Urinary bladder (tissue), 3 donors: ENCODE measurements at regions not wholly inside any gene's neighbourhood (a gene's known extent, or its start where the extent isn't known, plus 50 kb on each side); places are given as distances from the start of the nearest gene placed in this dataset.

Experiments used
- DNase-seq: peaks from one replicate; pipeline ENCODE4 v3.0.0-alpha.2; 2015; ENCODE audit errors: extremely low spot score
- H3K27ac ChIP-seq: one replicate; pipeline ENCODE4 v1.5.1; 2013; ENCODE audit warnings: low read depth, mild to moderate bottlenecking, moderate library complexity
- H3K36me3 ChIP-seq: one replicate; pipeline ENCODE4 v1.6.1; 2013; ENCODE audit warnings: mild to moderate bottlenecking, moderate library complexity; ENCODE audit not compliant: insufficient read depth
- H3K4me1 ChIP-seq: one replicate; pipeline ENCODE4 v1.6.1; 2013; ENCODE audit warnings: mild to moderate bottlenecking, moderate library complexity; ENCODE audit not compliant: insufficient read depth
- H3K4me3 ChIP-seq: one replicate; pipeline ENCODE4 v1.5.1; 2013; ENCODE audit warnings: low read depth, low read length
- WGBS: extraction: QIAGEN DNeasy Blood & Tissue Kit; methylation state at CpG from one replicate; pipeline ENCODE4 v1.1.7; 2013; 5-methylcytosine and 5-hydroxymethylcytosine counted together
- donor health status: healthy with polysubstance abuse.
- donor health status: healthy.

GRCh38 chr1:30376054-30376697 is 347.2 kb downstream of the MATN1 start:
- H3K36me3 ChIP-seq = no peaks in the 10 kb centered on the region
- 65% methylated on average over 7 of the region's 7 CpGs for WGBS
- H3K27ac ChIP-seq = no peak overlapping the region
- no peak for DNase-seq
- H3K4me1 ChIP-seq = no peaks in the 10 kb centered on the region
- no peak overlapping the region for H3K4me3 ChIP-seq

- Histone ChIP-seq H3K27ac (no peak overlapping the region), H3K36me3 (no peaks in the 10 kb centered on the region), H3K4me1 (no peaks in the 10 kb centered on the region), H3K4me3 (no peak overlapping the region)
- no peak for DNase-seq
- WGBS = 79% methylated on average over 7 of the region's 7 CpGs
Observed at GRCh38 chr1:30375156-30375555, 348.2 kb downstream of the MATN1 start.

- H3K4me3 ChIP-seq = no peak overlapping the region
- no peak for DNase-seq
- no peaks in the 10 kb centered on the region for H3K36me3 ChIP-seq
- no peak overlapping the region for H3K27ac ChIP-seq
- WGBS = 85% methylated on average over 20 of the region's 20 CpGs
- H3K4me1 ChIP-seq = no peaks in the 10 kb centered on the region
Observed at GRCh38 chr1:30374400-30375070, 348.9 kb downstream of the MATN1 start.

- Histone ChIP-seq H3K27ac (no peak overlapping the region), H3K4me1 (no peaks in the 10 kb centered on the region), H3K36me3 (no peaks in the 10 kb centered on the region), H3K4me3 (no peak overlapping the region)
- no peak for DNase-seq
- WGBS = 84% methylated on average over 25 of the region's 25 CpGs
Observed at GRCh38 chr1:30373471-30374399, 349.6 kb downstream of the MATN1 start.

GRCh38 chr1:30372792-30373433 is 350.5 kb downstream of the MATN1 start:
- Histone ChIP-seq H3K27ac (no peak overlapping the region), H3K4me1 (no peaks in the 10 kb centered on the region), H3K4me3 (no peak overlapping the region), H3K36me3 (no peaks in the 10 kb centered on the region)
- no peak for DNase-seq
- WGBS = 46% methylated on average over 7 of the region's 7 CpGs

- Histone ChIP-seq H3K4me1 (no peaks in the 10 kb centered on the region), H3K36me3 (no peaks in the 10 kb centered on the region), H3K4me3 (no peak overlapping the region), H3K27ac (no peak overlapping the region)
- 57% methylated on average over 7 of the region's 7 CpGs for WGBS
- DNase-seq = no peak
Observed at GRCh38 chr1:30371888-30372791, 351.2 kb downstream of the MATN1 start.

- no peak overlapping the region for H3K4me3 ChIP-seq
- H3K36me3 ChIP-seq = no peaks in the 10 kb centered on the region
- no peaks in the 10 kb centered on the region for H3K4me1 ChIP-seq
- DNase-seq = no peak
- WGBS = 72% methylated on average over 9 of the region's 9 CpGs
- H3K27ac ChIP-seq = no peak overlapping the region
Observed at GRCh38 chr1:30371179-30371788, 352.1 kb downstream of the MATN1 start.

- H3K4me1 ChIP-seq = no peaks in the 10 kb centered on the region
- H3K27ac ChIP-seq = no peak overlapping the region
- H3K36me3 ChIP-seq = no peaks in the 10 kb centered on the region
- no peak overlapping the region for H3K4me3 ChIP-seq
- WGBS = 42% methylated on average over 6 of the region's 6 CpGs
- no peak for DNase-seq
Observed at GRCh38 chr1:30368651-30369240, 354.6 kb downstream of the MATN1 start.

GRCh38 chr1:30366911-30367310 is 356.5 kb downstream of the MATN1 start:
- Histone ChIP-seq H3K4me3 (no peak overlapping the region), H3K36me3 (no peaks in the 10 kb centered on the region), H3K27ac (no peak overlapping the region), H3K4me1 (no peaks in the 10 kb centered on the region)
- WGBS = 69% methylated on average over 5 of the region's 5 CpGs
- DNase-seq = no peak

GRCh38 chr1:30366199-30366598 is 357.2 kb downstream of the MATN1 start:
- WGBS = 88% methylated on average over 4 of the region's 4 CpGs

GRCh38 chr1:30365596-30365995 is 357.8 kb downstream of the MATN1 start:
- Histone ChIP-seq H3K36me3 (no peaks in the 10 kb centered on the region), H3K27ac (no peak overlapping the region), H3K4me1 (no peaks in the 10 kb centered on the region), H3K4me3 (no peak overlapping the region)
- whole genome bisulfite sequencing = 77% methylated on average over 3 of the region's 3 CpGs
- DNase-seq = no peak

More at GRCh38 chr1:30366199-30366598, 357.2 kb downstream of the MATN1 start:
- H3K4me3 ChIP-seq = no peak overlapping the region
- H3K36me3 ChIP-seq = no peaks in the 10 kb centered on the region
- no peak overlapping the region for H3K27ac ChIP-seq
- no peak for DNase-seq
- no peaks in the 10 kb centered on the region for H3K4me1 ChIP-seq

GRCh38 chr1:30363031-30363430 is 360.4 kb downstream of the MATN1 start:
- DNase-seq = no peak
- WGBS = 53% methylated on average over 3 of the region's 3 CpGs
- H3K27ac ChIP-seq = no peak overlapping the region

More at GRCh38 chr1:30363031-30363430, 360.4 kb downstream of the MATN1 start:
- no peaks in the 10 kb centered on the region for H3K4me1 ChIP-seq
- H3K4me3 ChIP-seq = no peak overlapping the region
- H3K36me3 ChIP-seq = no peaks in the 10 kb centered on the region
